ENCODE measurements at regions not wholly inside any gene's neighbourhood (a gene's known extent, or its start where the extent isn't known, plus 50 kb on each side); places are given as distances from the start of the nearest gene placed in this dataset.

- Histone ChIP-seq H3K4me3 (no peak overlapping the region), H3K36me3 (ENCODE audit: low read depth) (no peaks in the 10 kb centered on the region), H3K4me1 (ENCODE audit: low read depth) (no peaks in the 10 kb centered on the region), H3K9me3 (no peaks in the 10 kb centered on the region)
- no peak for ATAC-seq
- intact Hi-C loops (cut with DNase I, micrococcal nuclease): no loop called here
- no peak for TF ChIP-seq CTCF (IDR thresholded peaks at IDR 0.05)
- no peak for DNase-seq
Observed at GRCh38 chr4:125121581-125121980, 193.2 kb upstream of the FAT4 start.

DNA sequence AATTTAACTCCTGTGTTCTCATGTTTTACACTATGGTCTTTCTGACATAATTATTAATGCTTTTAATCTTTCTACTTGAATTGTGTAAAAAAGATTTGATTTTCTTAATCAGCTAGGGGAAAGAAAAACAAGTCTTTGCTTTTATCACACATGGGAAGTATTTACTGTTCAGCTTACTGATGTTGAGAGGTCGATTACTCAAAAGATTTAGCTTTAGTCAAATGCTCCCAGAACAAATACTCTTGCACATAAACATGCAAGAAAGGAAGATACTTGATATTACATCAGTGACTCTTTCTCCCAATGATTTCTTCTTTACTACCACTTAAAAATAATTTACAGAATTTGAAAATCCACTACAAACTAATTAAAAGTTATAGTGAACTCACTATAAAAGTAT is 198.3 kb upstream of the FAT4 start:
- no peak for TF ChIP-seq CTCF (IDR thresholded peaks at IDR 0.05)
- H3K9me3 ChIP-seq: no peaks in the 10 kb centered on the region
- intact Hi-C loops (cut with DNase I, micrococcal nuclease): no loop called here
- no peaks in the 10 kb centered on the region for H3K36me3 ChIP-seq (ENCODE audit: low read depth)
- DNase-seq: no peak
- no peaks in the 10 kb centered on the region for H3K4me1 ChIP-seq (ENCODE audit: low read depth)
- no peak for ATAC-seq
- no peak overlapping the region for H3K4me3 ChIP-seq

- no peaks in the 10 kb centered on the region for H3K9me3 ChIP-seq
- no peaks in the 10 kb centered on the region for H3K4me1 ChIP-seq (ENCODE audit: low read depth)
- ATAC-seq (no peak), DNase-seq (no peak)
- TF ChIP-seq CTCF (IDR thresholded peaks at IDR 0.05): no peak
- no peaks in the 10 kb centered on the region for H3K36me3 ChIP-seq (ENCODE audit: low read depth)
- H3K4me3 ChIP-seq: no peak overlapping the region
- intact Hi-C loops (cut with DNase I, micrococcal nuclease): no loop called here
Observed at GRCh38 chr4:125115941-125116340, 198.8 kb upstream of the FAT4 start.

DNA sequence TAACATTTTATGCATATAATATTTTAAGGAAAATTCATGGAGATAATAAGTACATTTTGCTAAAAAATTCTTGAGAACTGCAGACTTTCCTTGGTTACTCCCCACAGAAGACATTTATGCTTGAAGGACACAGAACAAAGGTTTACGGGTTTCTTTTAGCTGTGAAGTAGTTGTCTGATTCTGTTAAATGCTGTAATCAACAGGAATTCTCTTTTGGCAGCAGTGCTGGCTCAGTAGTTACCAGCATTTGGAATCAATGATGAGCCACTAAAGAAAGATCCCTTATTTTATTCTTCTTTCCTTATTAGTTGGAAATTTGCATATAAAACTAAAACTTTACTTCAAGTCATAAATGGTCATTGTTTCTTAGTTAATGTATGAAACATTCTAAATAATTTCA is 199.3 kb upstream of the FAT4 start:
- intact Hi-C loops (cut with DNase I, micrococcal nuclease): no loop called here
- no peak overlapping the region for H3K4me3 ChIP-seq
- ATAC-seq (no peak), DNase-seq (no peak)
- TF ChIP-seq CTCF (IDR thresholded peaks at IDR 0.05): no peak
- H3K9me3 ChIP-seq: no peaks in the 10 kb centered on the region
- H3K36me3 ChIP-seq (ENCODE audit: low read depth): no peaks in the 10 kb centered on the region
- no peaks in the 10 kb centered on the region for H3K4me1 ChIP-seq (ENCODE audit: low read depth)

DNA sequence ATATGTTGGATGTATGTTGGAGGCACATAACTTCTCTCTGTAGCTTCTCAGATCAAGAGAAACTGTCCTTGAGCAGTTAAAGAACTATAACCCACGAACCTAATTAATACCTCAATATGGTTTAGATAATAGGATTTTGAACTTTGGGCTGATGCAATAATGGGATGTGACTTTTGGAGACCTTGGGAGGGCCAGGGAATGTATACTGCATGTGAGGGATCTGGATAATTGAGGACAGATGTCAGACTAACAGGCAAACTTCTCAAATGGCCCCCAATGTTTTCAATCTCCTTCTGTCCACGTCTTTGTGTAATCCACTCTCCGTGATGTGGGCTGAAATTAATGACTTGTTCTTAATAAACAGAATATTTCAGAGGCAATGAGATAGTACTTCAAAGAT is 202.2 kb upstream of the FAT4 start:
- no peak for ATAC-seq
- Histone ChIP-seq H3K4me1 (ENCODE audit: low read depth) (no peaks in the 10 kb centered on the region), H3K36me3 (ENCODE audit: low read depth) (no peaks in the 10 kb centered on the region), H3K9me3 (no peaks in the 10 kb centered on the region), H3K4me3 (no peak overlapping the region)
- DNase-seq: no peak
- intact Hi-C loops (cut with DNase I, micrococcal nuclease): no loop called here
- TF ChIP-seq CTCF (IDR thresholded peaks at IDR 0.05): no peak

- ATAC-seq (no peak), DNase-seq (no peak)
- Histone ChIP-seq H3K4me1 (ENCODE audit: low read depth) (no peaks in the 10 kb centered on the region), H3K36me3 (ENCODE audit: low read depth) (no peaks in the 10 kb centered on the region), H3K4me3 (no peak overlapping the region), H3K9me3 (no peaks in the 10 kb centered on the region)
- no peak for TF ChIP-seq CTCF (IDR thresholded peaks at IDR 0.05)
- intact Hi-C loops (cut with DNase I, micrococcal nuclease): no loop called here
Observed at GRCh38 chr4:125111323-125111722, 203.4 kb upstream of the FAT4 start.

Data from mucosa of descending colon (tissue), 3 donors.